ENCODE measurements at regions not wholly inside any gene's neighbourhood (a gene's known extent, or its start where the extent isn't known, plus 50 kb on each side); places are given as distances from the start of the nearest gene placed in this dataset.

DNA sequence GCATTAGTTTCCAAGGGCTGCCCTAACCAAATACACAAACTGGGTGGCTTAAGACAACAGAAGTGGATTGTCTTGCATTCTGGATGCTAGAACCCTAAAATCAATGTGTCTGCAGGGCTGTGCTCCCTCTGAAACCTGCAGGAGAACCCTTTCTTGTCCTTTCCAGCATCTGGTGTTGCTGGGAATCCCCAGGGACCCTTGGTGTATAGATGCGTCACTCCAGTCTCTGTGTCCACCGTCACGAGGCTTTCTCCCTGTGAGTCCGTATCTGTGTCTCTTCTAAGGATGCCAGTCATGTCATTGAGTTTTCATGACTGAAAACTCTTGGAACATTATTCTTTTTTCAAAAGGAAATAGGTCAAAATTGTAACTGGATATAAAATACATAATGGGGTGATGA is 142.9 kb downstream of the RNASET2 start:
- TF ChIP-seq CTCF (IDR thresholded peaks at IDR 0.05) (no peak), ZFX (IDR thresholded peaks at IDR 0.05; ENCODE audit: borderline replicate concordance) (no peak)

Data from 22Rv1 (cell line).